ENCODE measurements at regions not wholly inside any gene's neighbourhood (a gene's known extent, or its start where the extent isn't known, plus 50 kb on each side); places are given as distances from the start of the nearest gene placed in this dataset.

DNA sequence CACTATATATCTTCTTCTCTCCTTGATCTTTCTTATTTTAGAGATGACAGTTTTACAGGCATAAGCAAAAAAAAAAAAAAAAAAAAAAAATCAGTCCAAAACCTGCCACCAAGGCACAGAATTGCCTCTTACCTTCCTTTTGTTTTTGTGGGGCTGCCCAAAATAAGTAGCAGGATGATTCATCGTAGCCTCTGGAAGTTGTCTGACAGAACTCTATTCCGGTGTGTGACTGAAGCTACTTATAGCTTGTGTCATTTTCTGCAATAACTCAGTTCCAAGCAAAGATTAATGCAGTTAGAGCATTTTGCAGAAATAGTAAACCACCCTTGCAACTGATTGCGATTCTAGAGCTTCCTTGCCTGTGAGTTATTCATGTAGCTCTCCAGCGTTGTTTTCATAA is 186.8 kb downstream of the KIF2B start:
- no peak overlapping the region for H3K27ac ChIP-seq (ENCODE audit: low read depth, low read length)
- H3K27me3 ChIP-seq (ENCODE audit: insufficient read depth, low read length) = no peaks in the 10 kb centered on the region
- no peaks in the 10 kb centered on the region for H3K4me1 ChIP-seq (ENCODE audit: insufficient read depth, low read length)
- H3K4me2 ChIP-seq (ENCODE audit: insufficient read depth, low read length) = no peak overlapping the region
- H3K9me3 ChIP-seq (ENCODE audit: low read depth, low read length) = peaks cover 4% of the 10 kb centered on the region
- H4K20me1 ChIP-seq (ENCODE audit: insufficient read depth, low read length) = no peaks in the 10 kb centered on the region
- H3K79me2 ChIP-seq (ENCODE audit: insufficient read depth, low read length) = no peaks in the 10 kb centered on the region
- no peak overlapping the region for H2AFZ ChIP-seq (ENCODE audit: low read length)
- H3K36me3 ChIP-seq (ENCODE audit: insufficient read depth, low read length) = no peaks in the 10 kb centered on the region
- no peak for DNase-seq (ENCODE audit: insufficient read length, low spot score, missing footprints)
- TF ChIP-seq, protein P1, sequence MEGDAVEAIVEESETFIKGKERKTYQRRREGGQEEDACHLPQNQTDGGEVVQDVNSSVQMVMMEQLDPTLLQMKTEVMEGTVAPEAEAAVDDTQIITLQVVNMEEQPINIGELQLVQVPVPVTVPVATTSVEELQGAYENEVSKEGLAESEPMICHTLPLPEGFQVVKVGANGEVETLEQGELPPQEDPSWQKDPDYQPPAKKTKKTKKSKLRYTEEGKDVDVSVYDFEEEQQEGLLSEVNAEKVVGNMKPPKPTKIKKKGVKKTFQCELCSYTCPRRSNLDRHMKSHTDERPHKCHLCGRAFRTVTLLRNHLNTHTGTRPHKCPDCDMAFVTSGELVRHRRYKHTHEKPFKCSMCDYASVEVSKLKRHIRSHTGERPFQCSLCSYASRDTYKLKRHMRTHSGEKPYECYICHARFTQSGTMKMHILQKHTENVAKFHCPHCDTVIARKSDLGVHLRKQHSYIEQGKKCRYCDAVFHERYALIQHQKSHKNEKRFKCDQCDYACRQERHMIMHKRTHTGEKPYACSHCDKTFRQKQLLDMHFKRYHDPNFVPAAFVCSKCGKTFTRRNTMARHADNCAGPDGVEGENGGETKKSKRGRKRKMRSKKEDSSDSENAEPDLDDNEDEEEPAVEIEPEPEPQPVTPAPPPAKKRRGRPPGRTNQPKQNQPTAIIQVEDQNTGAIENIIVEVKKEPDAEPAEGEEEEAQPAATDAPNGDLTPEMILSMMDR (IDR thresholded peaks at IDR 0.05; ENCODE audit: extremely low read depth, low read depth, low read length) = no peak
- no peak overlapping the region for H3K4me3 ChIP-seq (ENCODE audit: insufficient read depth, low read length)

GRCh38 chr17:54013072-54013471 is 190.3 kb downstream of the KIF2B start:
- Histone ChIP-seq H3K4me1 (ENCODE audit: insufficient read depth, low read length) (no peaks in the 10 kb centered on the region), H3K4me2 (ENCODE audit: insufficient read depth, low read length) (no peak overlapping the region), H3K79me2 (ENCODE audit: insufficient read depth, low read length) (no peaks in the 10 kb centered on the region), H2AFZ (ENCODE audit: low read length) (no peak overlapping the region), H3K27me3 (ENCODE audit: insufficient read depth, low read length) (no peaks in the 10 kb centered on the region), H3K4me3 (ENCODE audit: insufficient read depth, low read length) (no peak overlapping the region), H3K36me3 (ENCODE audit: insufficient read depth, low read length) (no peaks in the 10 kb centered on the region), H3K27ac (ENCODE audit: low read depth, low read length) (no peak overlapping the region), H4K20me1 (ENCODE audit: insufficient read depth, low read length) (no peaks in the 10 kb centered on the region), H3K9me3 (ENCODE audit: low read depth, low read length) (peaks cover 2% of the 10 kb centered on the region)
- TF ChIP-seq, protein P1 (IDR thresholded peaks at IDR 0.05; ENCODE audit: extremely low read depth, low read depth, low read length) = no peak
- DNase-seq (ENCODE audit: insufficient read length, low spot score, missing footprints) = no peak

GRCh38 chr17:54015734-54016133 is 193.0 kb downstream of the KIF2B start:
- no peaks in the 10 kb centered on the region for H3K36me3 ChIP-seq (ENCODE audit: insufficient read depth, low read length)
- no peaks in the 10 kb centered on the region for H3K9me3 ChIP-seq (ENCODE audit: low read depth, low read length)
- no peak overlapping the region for H3K4me3 ChIP-seq (ENCODE audit: insufficient read depth, low read length)
- H2AFZ ChIP-seq (ENCODE audit: low read length) = no peak overlapping the region
- no peak overlapping the region for H3K4me2 ChIP-seq (ENCODE audit: insufficient read depth, low read length)
- H4K20me1 ChIP-seq (ENCODE audit: insufficient read depth, low read length) = no peaks in the 10 kb centered on the region
- TF ChIP-seq, protein P1 (IDR thresholded peaks at IDR 0.05; ENCODE audit: extremely low read depth, low read depth, low read length) = no peak
- no peak for DNase-seq (ENCODE audit: insufficient read length, low spot score, missing footprints)
- H3K4me1 ChIP-seq (ENCODE audit: insufficient read depth, low read length) = no peaks in the 10 kb centered on the region
- H3K27me3 ChIP-seq (ENCODE audit: insufficient read depth, low read length) = no peaks in the 10 kb centered on the region
- H3K79me2 ChIP-seq (ENCODE audit: insufficient read depth, low read length) = no peaks in the 10 kb centered on the region
- H3K27ac ChIP-seq (ENCODE audit: low read depth, low read length) = no peak overlapping the region

DNA sequence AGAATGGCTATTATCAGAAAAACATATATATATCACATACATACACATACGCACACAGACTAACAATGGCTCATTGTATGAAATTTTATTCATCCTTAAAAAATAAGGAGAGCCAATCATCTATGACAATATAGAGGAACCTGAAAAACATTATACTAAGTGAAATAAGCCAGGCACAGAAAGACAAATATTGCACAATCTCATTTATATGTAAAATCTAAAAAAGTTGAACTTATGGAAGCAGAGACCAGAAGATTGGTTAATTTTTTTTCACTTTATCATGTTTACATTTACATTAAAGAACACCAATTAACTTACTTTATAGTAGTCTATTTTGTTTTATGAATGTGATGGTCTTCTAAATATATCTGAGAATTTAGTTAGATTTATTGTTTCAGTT is 198.7 kb downstream of the KIF2B start:
- no peaks in the 10 kb centered on the region for H3K4me1 ChIP-seq (ENCODE audit: insufficient read depth, low read length)
- no peaks in the 10 kb centered on the region for H3K36me3 ChIP-seq (ENCODE audit: insufficient read depth, low read length)
- no peaks in the 10 kb centered on the region for H4K20me1 ChIP-seq (ENCODE audit: insufficient read depth, low read length)
- H2AFZ ChIP-seq (ENCODE audit: low read length) = no peak overlapping the region
- H3K79me2 ChIP-seq (ENCODE audit: insufficient read depth, low read length) = no peaks in the 10 kb centered on the region
- DNase-seq (ENCODE audit: insufficient read length, low spot score, missing footprints) = no peak
- H3K4me3 ChIP-seq (ENCODE audit: insufficient read depth, low read length) = no peak overlapping the region
- H3K27ac ChIP-seq (ENCODE audit: low read depth, low read length) = no peak overlapping the region
- no peaks in the 10 kb centered on the region for H3K27me3 ChIP-seq (ENCODE audit: insufficient read depth, low read length)
- H3K4me2 ChIP-seq (ENCODE audit: insufficient read depth, low read length) = no peak overlapping the region
- TF ChIP-seq, protein P1 (IDR thresholded peaks at IDR 0.05; ENCODE audit: extremely low read depth, low read depth, low read length) = no peak
- no peaks in the 10 kb centered on the region for H3K9me3 ChIP-seq (ENCODE audit: low read depth, low read length)

All from osteoblast (primary cell).